Right renal cortex interstitium (tissue), 3 donors: ENCODE measurements at regions not wholly inside any gene's neighbourhood (a gene's known extent, or its start where the extent isn't known, plus 50 kb on each side); places are given as distances from the start of the nearest gene placed in this dataset.
"Not testable (repeated sequence)": the region's sequence is repeated elsewhere in the genome, so short reads cannot be mapped to it uniquely, and the experiment has no call there.

Experiments used
- DNase-seq, 3 donors: peaks; one replicate each; pipeline ENCODE4 v3.0.0-alpha.2; 2013; ENCODE audit warnings: low read depth in 3 of 3, low spot score in 2 of 3

DNA sequence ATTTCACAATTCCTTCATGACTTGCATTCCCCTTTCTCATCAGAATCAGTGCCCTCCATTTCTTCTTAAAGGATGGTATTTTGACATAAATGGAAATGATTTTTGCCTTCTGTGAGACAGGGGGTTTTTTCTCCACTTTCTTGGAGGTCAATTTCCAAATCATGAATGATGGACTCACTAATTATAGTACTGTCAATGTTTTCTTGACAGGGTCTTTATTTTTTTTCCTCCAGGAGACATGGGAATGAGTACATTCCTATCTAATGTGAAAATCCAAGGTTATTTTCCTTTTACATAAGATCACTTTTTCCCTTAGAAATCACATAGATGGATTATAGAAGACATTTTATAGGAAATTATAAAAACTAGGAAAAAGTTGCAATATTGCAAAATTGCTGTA lies 141.7 kb downstream of the SPATA31A6 start:
- DNase-seq: not testable (repeated sequence)

DNA sequence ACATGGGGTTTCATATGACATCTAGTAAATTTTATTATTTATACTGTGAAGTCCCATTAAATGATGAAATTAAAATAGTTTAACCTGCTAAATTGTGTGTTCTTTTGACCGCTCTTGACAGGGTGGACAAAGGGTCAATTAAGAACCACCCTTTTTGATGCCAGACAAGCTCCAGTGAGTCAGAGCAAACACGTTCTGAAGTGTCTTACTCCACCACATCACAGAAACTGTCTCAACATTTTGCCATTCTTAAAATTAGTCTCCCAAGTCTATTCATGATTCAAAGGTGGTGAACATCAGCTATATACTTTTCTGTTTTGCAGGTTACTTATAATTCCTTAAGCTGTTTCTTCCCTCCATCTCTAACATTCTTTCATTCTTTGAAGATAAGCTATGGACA lies 142.1 kb downstream of the SPATA31A6 start:
- not testable (repeated sequence) for DNase-seq

DNA sequence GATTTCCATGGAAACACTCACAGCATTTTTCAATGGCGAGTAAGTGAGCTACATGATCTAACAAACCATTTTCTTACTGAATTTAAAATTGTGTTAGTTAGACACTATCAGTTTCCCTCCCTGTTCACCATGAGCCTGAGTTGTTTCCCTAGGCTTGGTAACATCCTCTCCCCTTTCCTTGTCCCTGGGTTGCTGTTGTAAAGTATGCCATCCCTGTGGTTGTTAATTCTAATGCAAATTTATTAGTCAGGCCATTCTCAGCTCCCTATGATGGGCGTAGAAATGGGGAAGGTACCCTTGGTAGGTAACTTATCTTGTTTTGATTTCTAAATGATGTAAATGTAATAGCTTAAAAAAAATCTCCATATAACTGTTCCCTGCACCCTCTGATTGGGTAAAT lies 143.0 kb downstream of the SPATA31A6 start:
- DNase-seq: not testable (repeated sequence)

DNA sequence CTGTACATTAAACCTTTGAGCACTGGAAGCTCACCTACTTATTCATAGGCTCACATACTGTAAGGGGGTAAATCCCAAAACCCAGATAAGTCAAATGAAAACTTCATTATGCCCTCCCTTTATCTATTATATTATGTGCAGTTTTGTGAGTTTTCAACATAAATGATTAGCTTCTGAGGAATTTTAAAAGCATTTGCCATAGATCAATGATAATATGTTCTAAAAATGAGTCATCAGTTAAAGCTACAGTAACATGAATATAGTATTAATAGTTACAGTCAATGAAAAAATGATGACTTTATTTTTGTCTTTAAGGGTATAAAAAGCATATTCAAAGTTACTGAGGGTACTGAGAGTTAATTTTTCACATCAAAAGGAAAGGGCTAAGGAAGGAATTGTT lies 151.9 kb downstream of the SPATA31A6 start:
- DNase-seq: not testable (repeated sequence)

DNA sequence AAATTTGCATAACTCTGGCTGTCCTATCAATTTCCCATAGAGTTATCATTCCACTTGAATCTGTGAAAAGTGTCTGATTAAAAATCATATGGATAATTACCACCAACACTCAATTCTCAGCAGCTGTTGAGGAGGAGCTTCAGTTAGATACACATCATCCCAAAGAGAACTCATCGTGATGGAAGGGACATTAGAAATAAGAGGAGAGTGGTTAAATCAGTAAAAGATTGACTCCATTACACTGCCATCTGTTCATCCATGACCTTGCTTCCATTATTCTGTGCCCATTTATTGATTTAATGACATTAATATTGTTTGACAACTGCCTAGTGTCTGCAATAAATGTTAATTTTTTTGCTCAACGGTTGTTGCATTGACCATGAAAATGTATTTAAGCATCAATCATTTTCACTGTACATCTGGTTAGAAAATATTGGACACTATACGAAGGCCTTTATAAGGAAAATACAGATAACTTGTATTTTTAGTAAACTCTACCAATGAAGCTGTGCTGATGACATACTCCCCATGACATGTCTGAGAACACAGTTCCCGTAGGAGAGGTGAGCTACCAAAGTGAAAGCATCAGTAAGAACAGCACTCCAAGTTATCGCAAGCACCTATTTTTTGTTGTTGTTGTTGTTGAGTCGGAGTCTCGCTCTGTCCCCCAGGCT lies 152.7 kb downstream of the SPATA31A6 start:
- not testable (repeated sequence) for DNase-seq

DNA sequence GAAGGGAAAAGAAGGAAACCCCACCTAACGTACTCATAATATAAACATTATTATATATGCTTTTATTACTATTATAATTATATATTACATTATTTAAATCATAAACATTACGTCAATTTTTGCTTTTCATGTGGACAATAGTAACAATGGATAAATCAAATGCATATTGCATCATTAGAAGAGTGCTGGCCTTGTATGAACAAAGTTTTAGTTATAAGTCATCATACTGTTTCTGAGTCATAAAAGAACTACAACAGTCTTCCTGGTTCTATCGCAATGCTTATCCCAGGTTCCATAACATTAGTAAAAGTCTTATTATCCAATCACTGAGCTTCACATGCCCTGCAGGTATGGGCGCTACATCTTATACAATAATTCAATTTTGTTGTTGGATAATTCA lies 154.8 kb downstream of the SPATA31A6 start:
- DNase-seq: not testable (repeated sequence)

DNA sequence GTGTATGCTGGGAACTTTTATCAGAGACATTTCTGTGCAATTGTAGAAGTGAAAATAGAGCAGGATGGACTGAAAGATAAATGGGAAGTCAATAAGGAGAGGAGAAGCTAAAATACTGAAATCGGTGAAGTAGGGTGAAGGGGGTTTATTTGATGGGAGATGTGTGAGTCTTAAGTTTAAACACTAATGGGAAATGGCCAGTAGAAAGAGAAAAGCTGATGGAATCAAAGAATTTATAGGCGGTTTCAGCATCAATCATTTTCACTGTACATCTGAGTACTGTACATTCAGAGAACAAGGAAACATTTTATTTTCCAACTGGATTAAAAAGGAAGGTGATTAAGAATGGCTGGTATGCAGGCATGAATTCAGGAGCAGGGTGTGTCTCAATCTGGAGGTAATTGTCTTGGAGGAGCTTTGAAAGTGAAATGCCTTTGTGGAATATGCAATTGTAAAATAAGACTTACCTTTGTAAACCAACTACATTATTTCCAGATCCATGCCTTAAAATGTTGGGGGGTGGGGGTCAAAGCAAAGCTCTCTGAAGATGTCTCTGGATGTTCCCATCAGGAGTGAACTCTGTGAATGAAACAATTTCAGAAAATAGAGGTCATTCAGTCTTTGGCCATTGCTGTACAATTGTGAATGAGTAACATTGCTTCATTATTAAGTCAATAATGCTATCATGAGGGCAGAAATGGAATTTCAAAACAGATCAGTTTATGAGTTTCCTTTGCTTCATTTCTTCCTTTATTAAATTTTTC lies 156.4 kb downstream of the SPATA31A6 start:
- not testable (repeated sequence) for DNase-seq

DNA sequence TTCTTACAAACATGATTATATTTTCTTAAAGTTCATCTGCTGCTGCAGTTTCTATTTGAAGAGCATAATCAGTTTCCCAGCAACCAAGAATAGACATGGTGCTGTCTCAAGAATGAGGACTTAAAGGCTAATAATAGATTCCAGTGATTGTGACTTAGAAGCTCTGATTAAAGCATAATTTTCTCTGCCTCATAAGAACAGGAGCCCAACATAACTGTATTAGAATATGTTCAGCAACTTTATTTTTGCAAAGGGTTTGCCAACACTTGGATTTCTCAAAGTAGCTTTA lies 156.9 kb downstream of the SPATA31A6 start:
- DNase-seq: not testable (repeated sequence)

DNA sequence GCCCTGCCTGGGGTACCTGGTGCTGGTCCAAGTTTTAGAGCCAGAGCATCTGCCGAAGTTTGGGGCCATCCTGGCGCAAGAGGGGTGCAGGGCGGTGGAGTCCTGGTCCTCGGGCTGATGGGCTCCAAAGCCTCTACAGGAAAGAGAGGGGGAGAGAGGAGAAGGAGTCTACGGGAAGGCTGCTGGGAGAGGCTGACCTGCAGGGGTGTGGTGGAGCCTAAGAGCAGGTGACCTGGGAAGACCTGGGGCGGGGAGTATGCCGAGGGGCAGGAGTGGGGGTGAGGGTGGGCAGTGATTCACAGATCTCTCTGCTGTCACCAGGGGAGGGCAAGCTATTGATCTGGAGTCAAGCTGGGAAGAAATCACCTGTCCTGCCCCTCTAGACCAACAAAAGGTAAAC lies 158.4 kb downstream of the SPATA31A6 start:
- not testable (repeated sequence) for DNase-seq

DNA sequence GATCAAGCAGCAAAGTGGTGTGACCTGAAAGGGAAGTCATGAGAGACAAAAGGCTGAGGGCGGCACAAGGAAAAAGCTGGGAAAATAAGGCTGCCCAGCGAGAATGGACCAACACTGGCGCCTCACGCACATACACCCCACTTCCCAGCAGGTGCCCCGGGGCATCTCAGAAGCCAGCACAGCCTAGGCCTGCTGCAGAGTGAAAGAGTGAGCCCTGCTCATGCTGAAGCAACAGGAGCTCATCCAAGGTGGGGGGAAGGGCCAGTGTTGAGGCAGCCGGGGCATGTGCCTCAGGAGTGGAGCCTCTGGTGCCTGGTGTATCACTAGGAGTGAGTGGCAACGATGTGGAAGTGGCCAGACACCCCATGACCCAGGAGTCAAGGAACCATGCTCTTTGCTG lies 158.8 kb downstream of the SPATA31A6 start:
- not testable (repeated sequence) for DNase-seq

DNA sequence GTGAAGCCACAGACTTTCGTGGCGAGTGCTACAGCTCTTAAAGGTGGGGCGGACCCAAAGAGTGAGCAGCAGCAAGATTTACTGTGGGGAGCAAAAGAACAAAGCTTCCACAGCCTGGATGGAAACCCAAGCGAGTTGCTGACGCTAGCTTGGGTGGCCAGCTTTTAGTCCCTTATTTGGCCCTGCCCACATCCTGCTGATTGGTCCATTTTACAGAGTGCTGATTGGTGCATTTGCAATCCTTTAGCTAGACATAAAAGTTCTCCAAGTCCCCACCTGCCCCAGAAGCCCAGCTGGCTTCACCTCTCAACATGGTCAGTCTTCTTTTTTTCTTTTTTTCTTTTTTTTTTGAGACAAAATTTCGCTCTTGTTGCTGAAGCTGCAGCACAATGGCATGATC lies 161.0 kb downstream of the SPATA31A6 start:
- DNase-seq: not testable (repeated sequence)

DNA sequence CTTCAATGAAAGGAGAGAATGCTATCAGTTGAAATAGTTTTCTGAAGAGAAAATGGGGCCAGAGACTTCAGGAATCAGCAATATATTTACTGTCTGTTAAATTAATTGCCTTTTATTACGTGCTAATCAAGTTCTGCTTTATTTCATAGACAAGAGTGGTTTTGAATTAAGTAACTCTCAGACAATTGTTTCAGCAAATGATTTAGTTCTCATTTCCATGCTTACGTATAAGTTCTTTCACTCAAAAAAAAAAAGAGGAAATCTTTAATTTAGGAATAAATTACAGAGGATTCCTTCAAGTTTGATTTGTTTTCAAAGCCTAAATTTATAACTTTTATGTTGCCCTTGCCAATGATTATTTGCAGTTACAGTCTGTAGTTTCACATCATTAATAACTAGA lies 163.5 kb downstream of the SPATA31A6 start:
- not testable (repeated sequence) for DNase-seq

DNA sequence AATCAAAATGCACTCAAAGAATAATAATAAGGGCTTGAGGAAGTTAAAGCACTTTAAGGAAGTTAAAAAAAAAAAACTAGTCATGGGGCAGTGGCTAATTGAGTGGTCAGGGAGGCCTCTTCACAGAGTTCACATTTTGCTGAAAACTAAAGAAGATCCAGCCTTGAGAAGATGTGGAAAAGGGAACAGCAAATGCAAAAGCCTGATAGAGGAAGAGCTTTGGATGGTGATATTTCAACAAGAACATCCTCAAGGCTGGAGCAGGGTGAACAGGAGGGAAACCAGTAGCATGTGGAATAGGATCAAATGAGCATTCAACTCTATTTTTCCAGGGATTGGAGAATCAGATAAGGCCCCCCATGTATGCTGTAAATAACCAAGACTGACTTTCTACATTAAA lies 165.7 kb downstream of the SPATA31A6 start:
- DNase-seq: not testable (repeated sequence)

DNA sequence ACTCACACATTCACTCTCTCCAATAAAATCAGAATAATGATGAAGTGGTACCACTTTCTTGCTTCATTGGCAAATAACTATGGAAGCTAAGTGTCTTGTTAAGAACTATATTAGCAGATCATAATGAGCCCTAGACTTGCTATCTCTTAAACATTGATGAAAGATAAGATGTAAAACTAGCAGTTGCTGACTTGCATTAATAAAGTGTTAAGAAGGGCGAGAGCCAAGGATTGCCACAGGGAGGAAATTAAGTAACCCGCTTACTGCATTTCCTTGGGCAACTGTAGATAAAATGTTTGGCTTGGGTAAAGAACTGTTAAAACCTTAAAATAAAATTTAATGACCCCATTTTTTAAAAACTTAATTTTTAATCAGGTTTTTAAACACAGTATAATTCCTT lies 167.0 kb downstream of the SPATA31A6 start:
- not testable (repeated sequence) for DNase-seq

DNA sequence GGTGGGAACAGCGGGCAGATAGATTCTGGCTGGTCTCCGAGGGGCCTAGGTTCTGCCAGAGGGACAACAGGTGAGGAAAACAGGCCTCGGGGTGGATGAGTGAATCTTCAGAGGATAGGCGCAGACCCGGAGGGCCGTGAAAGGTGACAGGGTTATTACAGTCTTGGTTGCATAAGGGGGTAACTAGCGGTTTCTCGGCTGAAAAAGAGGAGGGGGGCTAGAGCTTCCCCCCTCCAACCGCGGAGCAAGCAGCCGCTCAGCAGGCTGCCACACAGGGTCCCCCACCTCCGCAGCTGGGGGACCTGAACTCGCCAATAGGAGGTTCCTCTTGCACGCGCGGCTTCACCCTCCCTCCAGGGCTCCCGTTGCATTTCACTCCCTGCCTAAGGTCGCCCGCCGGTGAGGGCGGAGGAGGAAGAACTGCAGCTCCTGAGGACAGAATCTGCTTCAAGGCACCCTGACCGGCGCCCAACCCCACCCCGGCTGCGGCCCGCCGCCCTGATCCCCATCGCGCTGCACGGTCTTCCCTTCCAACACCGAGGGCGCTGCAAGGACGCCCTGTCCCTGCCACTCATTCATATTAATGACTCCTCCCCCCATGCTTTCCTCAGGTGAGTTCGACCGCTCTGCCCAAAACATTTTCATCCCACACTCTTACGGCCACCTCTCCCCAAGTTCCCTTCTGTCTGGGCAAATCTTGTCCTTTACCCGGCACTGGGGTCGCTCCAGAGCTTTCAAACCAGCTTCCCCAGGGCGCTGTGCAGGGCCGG lies 174.3 kb downstream of the SPATA31A6 start:
- not testable (repeated sequence) for DNase-seq

DNA sequence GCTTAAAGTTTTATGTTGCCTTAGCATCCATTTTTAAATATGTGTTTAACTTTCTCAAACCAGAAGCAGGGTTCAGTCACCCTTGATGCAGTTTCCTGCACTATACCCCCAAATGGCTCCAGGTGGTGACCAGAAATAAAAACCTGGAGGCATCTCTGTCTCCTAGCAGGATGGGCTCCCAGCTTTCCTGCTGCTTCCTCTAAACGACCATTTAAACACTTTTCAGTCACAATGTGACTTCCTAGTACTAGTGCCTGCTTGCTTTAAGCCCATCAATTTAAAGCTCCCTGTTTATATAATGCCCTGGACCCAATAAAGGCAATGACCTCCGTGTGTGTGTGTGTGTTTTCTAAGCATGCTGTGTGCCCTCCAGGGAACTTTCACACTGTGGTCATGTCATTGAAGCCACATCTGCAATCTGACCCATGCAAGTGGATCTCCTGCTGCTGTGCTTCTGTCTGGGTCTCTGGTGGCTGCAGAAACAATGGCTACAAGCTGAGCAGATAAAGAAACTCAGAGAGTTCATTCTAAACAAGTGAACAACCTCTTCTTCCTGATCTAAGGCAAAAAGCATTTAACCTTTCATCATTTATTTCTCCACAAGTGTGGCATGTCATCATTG lies 175.3 kb downstream of the SPATA31A6 start:
- DNase-seq: not testable (repeated sequence)

DNA sequence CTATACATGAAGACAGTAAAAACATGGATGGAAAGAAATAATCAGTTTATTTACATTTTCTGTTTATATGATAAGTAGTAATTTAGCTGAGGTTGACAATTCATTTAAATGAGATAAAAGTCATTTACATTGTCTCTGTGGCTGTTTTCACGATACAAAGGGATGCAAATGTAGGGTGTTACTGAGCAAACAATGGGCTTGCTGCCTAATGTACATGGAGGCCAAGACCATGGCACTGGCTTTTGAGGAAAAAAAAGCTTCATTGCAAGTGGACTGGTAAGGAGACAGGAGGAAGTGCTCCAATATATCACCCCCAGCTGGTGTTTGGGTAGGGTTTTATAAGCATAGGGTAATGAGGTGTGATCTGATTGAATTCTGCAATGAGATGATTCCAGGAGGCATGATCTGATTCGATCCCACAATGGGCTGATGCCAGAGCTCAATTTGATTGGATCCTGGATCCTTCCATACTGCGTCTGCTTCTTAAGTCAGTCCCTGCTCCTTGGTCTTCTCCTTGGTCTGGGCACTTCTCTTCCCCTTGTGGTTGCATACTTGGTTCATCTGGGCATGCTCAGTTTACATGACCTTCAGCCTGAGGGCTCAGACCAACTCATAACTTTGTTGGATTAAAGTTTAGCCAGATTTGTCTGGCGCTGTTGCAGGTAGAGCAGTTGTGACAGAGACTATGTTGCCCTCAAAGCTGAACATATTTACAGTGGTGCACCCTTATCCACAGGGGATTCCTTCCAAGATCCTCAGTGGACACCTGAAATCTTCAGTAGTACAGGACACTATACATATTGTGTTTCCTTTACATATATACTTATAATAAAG lies 181.2 kb downstream of the SPATA31A6 start:
- not testable (repeated sequence) for DNase-seq

DNA sequence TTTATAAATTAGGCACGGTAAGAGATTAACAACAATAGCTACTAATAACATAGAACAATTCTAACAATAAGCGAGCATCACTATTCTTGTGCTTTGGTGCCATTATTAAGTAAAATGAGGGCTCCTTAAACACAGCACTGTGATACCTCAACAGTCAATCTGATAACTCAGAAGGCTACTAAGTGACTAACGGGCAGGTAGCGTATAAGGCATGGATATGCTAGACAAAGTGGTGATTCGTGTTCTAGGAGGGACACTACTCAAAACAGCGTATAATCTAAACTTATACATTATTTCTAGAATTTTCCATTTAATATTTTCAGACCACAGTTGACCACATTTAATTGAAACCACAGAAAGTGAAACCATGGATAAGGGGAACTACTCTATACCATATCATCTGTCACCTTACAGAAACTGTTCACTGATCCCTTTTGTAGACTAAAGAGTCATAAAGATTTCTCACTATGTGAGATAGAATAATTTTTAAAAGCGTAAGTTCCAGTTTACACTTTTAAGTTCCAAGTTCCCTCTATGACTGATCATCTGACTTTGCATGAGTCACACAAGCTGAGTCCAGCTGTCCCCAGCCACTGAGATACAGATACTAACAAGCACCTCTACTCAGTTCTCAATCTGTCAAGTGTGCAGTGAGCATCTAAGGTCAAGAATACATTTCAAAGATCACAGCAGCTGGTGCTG lies 181.9 kb downstream of the SPATA31A6 start:
- DNase-seq: not testable (repeated sequence)

DNA sequence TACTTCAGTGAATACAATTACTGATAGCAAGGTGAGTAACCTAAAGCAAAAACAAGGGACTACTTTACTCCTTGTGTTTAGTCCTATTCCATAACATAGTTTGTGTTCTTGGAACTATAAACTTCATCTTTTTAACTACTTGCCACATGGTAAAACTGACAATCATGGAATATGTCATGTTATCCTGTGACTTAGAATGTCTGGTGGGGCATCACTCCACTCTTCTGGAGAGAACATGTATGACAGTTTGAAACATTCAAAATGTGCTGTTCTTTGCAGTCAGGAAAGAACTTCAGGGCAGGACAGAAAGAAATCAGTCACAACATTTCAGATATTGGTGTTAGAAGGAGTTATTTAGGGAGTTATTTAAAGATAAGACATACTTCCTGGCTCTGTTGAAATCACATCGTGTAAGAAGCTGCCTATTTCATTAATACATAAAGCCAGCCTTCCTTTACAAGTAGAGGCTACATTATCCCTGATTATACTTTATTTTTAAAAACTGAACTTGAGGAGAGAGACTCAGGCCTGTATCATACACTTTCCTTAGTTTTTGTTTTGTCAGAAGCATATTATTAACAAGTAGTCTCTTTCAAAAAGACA lies 184.9 kb downstream of the SPATA31A6 start:
- DNase-seq: not testable (repeated sequence)
